ENCODE measurements at regions not wholly inside any gene's neighbourhood (a gene's known extent, or its start where the extent isn't known, plus 50 kb on each side); places are given as distances from the start of the nearest gene placed in this dataset.

- H3K9me3 ChIP-seq = peaks cover 0 to 4% (median 2%) of the 10 kb centered on the region in 3 donors
- DNase-seq (no peak), ATAC-seq (no peak)
- intact Hi-C loops (cut with DNase I; ENCODE audit: low total_unique reads) = no loop called here
- TF ChIP-seq CTCF (IDR thresholded peaks at IDR 0.05 in 4 of 5, conservative IDR thresholded peaks at IDR 0.05 in 1 of 5) = no peak
- TF ChIP-seq POLR2A (IDR thresholded peaks at IDR 0.05) = no peak
- H3K4me3 ChIP-seq = no peak overlapping the region
- no peaks in the 10 kb centered on the region for H3K36me3 ChIP-seq
- no peaks in the 10 kb centered on the region for H3K4me1 ChIP-seq
- H3K27ac ChIP-seq = no peak overlapping the region
- in situ Hi-C loops (cut with MboI; ENCODE audit: low sequenced_read_pairs in 4 of 4) = no loop called here
- H3K27me3 ChIP-seq = no peaks in the 10 kb centered on the region
Observed at GRCh38 chr12:34604227-34604626, 581.9 kb downstream of the ALG10 start.

GRCh38 chr12:34604631-34605509 lies 582.6 kb downstream of the ALG10 start:
- H3K36me3 ChIP-seq = no peaks in the 10 kb centered on the region
- peaks cover 0 to 4% (median 2%) of the 10 kb centered on the region in 3 donors for H3K9me3 ChIP-seq
- ATAC-seq = no peak
- TF ChIP-seq CTCF (IDR thresholded peaks at IDR 0.05 in 4 of 5, conservative IDR thresholded peaks at IDR 0.05 in 1 of 5) (no peak), POLR2A (IDR thresholded peaks at IDR 0.05) (no peak)
- H3K27me3 ChIP-seq = no peaks in the 10 kb centered on the region
- H3K27ac ChIP-seq = no peak overlapping the region
- no peaks in the 10 kb centered on the region for H3K4me1 ChIP-seq
- intact Hi-C loops (cut with DNase I; ENCODE audit: low total_unique reads) = no loop called here
- DNase-seq = no peak
- in situ Hi-C loops (cut with MboI; ENCODE audit: low sequenced_read_pairs in 4 of 4) = no loop called here
- no peak overlapping the region for H3K4me3 ChIP-seq

- intact Hi-C loops (cut with DNase I; ENCODE audit: low total_unique reads) (no loop called here), in situ Hi-C loops (cut with MboI; ENCODE audit: low sequenced_read_pairs in 4 of 4) (no loop called here)
- Histone ChIP-seq H3K9me3 (peaks cover 0 to 4% (median 2%) of the 10 kb centered on the region in 3 donors), H3K4me1 (no peaks in the 10 kb centered on the region), H3K36me3 (no peaks in the 10 kb centered on the region), H3K27ac (no peak overlapping the region), H3K27me3 (no peaks in the 10 kb centered on the region), H3K4me3 (no peak overlapping the region)
- TF ChIP-seq POLR2A (IDR thresholded peaks at IDR 0.05) (no peak), CTCF (IDR thresholded peaks at IDR 0.05 in 4 of 5, conservative IDR thresholded peaks at IDR 0.05 in 1 of 5) (no peak)
- ATAC-seq = no peak
- DNase-seq = no peak
Observed at GRCh38 chr12:34605510-34605887, 583.2 kb downstream of the ALG10 start.

- DNase-seq = no peak
- H3K9me3 ChIP-seq = peaks cover 0 to 4% (median 2%) of the 10 kb centered on the region in 3 donors
- ATAC-seq = no peak
- H3K36me3 ChIP-seq = no peaks in the 10 kb centered on the region
- intact Hi-C loops (cut with DNase I; ENCODE audit: low total_unique reads) = no loop called here
- no peaks in the 10 kb centered on the region for H3K4me1 ChIP-seq
- H3K27ac ChIP-seq = no peak overlapping the region
- no peak overlapping the region for H3K4me3 ChIP-seq
- in situ Hi-C loops (cut with MboI; ENCODE audit: low sequenced_read_pairs in 4 of 4) = no loop called here
- no peak for TF ChIP-seq POLR2A (IDR thresholded peaks at IDR 0.05)
- TF ChIP-seq CTCF (IDR thresholded peaks at IDR 0.05 in 4 of 5, conservative IDR thresholded peaks at IDR 0.05 in 1 of 5) = no peak
- no peaks in the 10 kb centered on the region for H3K27me3 ChIP-seq
Observed at GRCh38 chr12:34605955-34606748, 583.9 kb downstream of the ALG10 start.

Data from gastrocnemius medialis (tissue), 4 donors.